Thyroid gland (tissue), 4 donors: ENCODE measurements at regions not wholly inside any gene's neighbourhood (a gene's known extent, or its start where the extent isn't known, plus 50 kb on each side); places are given as distances from the start of the nearest gene placed in this dataset.

Source experiments
- DNase-seq, 2 donors: peaks; one replicate each; pipeline ENCODE4 v3.0.0-alpha.2; 2019
- H3K27ac ChIP-seq, 3 donors: fragments of 200-600 bp; sonication (generic); 1 replicate in 2 of 3; 2 replicates in 1 of 3; pipeline ENCODE4 v1.5.1; 2016 to 2019; ENCODE audit warnings: mild to moderate bottlenecking in 1 of 3, moderate library complexity in 1 of 3
- H3K27me3 ChIP-seq: fragments of 200-600 bp; sonication (generic); one replicate; pipeline ENCODE4 v1.5.1; 2019
- H3K36me3 ChIP-seq, 2 donors: fragments of 200-600 bp; sonication (generic); one replicate each; pipeline ENCODE4 v1.5.1; 2016 to 2019
- H3K4me1 ChIP-seq, 2 donors: fragments of 200-600 bp; sonication (generic); one replicate each; pipeline ENCODE4 v1.5.1; 2017 to 2019
- H3K4me3 ChIP-seq, 3 donors: fragments of 200-600 bp; sonication (generic); replicated peaks in 1 of 3; 1 replicate in 2 of 3; 2 replicates in 1 of 3; pipeline ENCODE4 v1.5.1; 2016; ENCODE audit warnings: mild to moderate bottlenecking in 1 of 3
- H3K9me3 ChIP-seq: fragments of 200-600 bp; sonication (generic); one replicate; pipeline ENCODE4 v1.5.1; 2017
- CTCF ChIP-seq, 6 experiments: fragments of 200-600 bp in 3 of 6; fragments of 450-650 bp in 3 of 6; sonication (generic) in 3 of 6; IDR thresholded peaks; one replicate each; pipeline ENCODE4 v1.5.1; 2016 to 2019; ENCODE audit warnings: antibody characterized with exemption in 6 of 6, mild to moderate bottlenecking in 2 of 6, inconsistent platforms in 1 of 6, moderate library complexity in 1 of 6
- POLR2A ChIP-seq, 2 donors: fragments of 450-650 bp; IDR thresholded peaks; one replicate each; pipeline ENCODE4 v1.6.1; 2017; ENCODE audit warnings: antibody characterized with exemption in 2 of 2, mild to moderate bottlenecking in 2 of 2, moderate library complexity in 1 of 2
- WGBS, 2 donors: methylation state at CpG; one replicate each; pipeline ENCODE4 v1.1.5; 2017; 5-methylcytosine and 5-hydroxymethylcytosine counted together
- intact Hi-C: fragments of 100-400 bp; cut with DNase I; formaldehyde crosslinking; loops from one replicate; pipeline ENCODE4 v1.15.1; 2023

GRCh38 chr13:30112602-30113435 is 194.5 kb downstream of the KATNAL1 start:
- Histone ChIP-seq H3K27me3 (no peaks in the 10 kb centered on the region), H3K4me1 (peaks cover 16 to 21% of the 10 kb centered on the region in 2 donors), H3K9me3 (no peaks in the 10 kb centered on the region), H3K27ac (peak overlapping the region; percentile 43 to 84 (median 79)), H3K36me3 (no peaks in the 10 kb centered on the region), H3K4me3 (no peak overlapping the region)
- TF ChIP-seq POLR2A (IDR thresholded peaks at IDR 0.05) = no peak
- peak; percentile 97 to 99 (median 99) for TF ChIP-seq CTCF (IDR thresholded peaks at IDR 0.05)
- WGBS, 2 donors = 24 to 26% methylated on average over 19 of the region's 19 CpGs
- intact Hi-C loops = loop anchor here (5.0 to 10.0 kb wide), 4 partner anchors 258 to 601 kb away; partner anchors contain the start of gene UBL3
- DNase-seq = peak; percentile 76 to 82

GRCh38 chr13:30111810-30112209 is 195.5 kb downstream of the KATNAL1 start:
- Histone ChIP-seq H3K36me3 (no peaks in the 10 kb centered on the region), H3K27ac (no peak overlapping the region), H3K27me3 (no peaks in the 10 kb centered on the region), H3K4me3 (no peak overlapping the region), H3K4me1 (peaks cover 16 to 21% of the 10 kb centered on the region in 2 donors), H3K9me3 (no peaks in the 10 kb centered on the region)
- WGBS, 2 donors = 86 to 93% methylated on average over 5 of the region's 5 CpGs
- DNase-seq = no peak
- TF ChIP-seq POLR2A (IDR thresholded peaks at IDR 0.05) (no peak), CTCF (IDR thresholded peaks at IDR 0.05) (no peak)
- intact Hi-C loops = loop anchor here (5.0 to 10.0 kb wide), 4 partner anchors 257 to 600 kb away; partner anchors contain the start of gene UBL3

GRCh38 chr13:30110301-30111070 is 196.9 kb downstream of the KATNAL1 start:
- no peaks in the 10 kb centered on the region for H3K9me3 ChIP-seq
- intact Hi-C loops = loop anchor here (5.0 to 10.0 kb wide), 4 partner anchors 256 to 598 kb away; partner anchors contain the start of gene UBL3
- peaks cover 16 to 24% of the 10 kb centered on the region in 2 donors for H3K4me1 ChIP-seq
- H3K36me3 ChIP-seq = no peaks in the 10 kb centered on the region
- DNase-seq = no peak
- TF ChIP-seq POLR2A (IDR thresholded peaks at IDR 0.05) (no peak), CTCF (IDR thresholded peaks at IDR 0.05) (no peak)
- no peak overlapping the region for H3K4me3 ChIP-seq
- H3K27me3 ChIP-seq = no peaks in the 10 kb centered on the region
- WGBS, 2 donors = 80 to 86% methylated on average over 11 of the region's 11 CpGs
- H3K27ac ChIP-seq = no peak overlapping the region

GRCh38 chr13:30109471-30110135 is 197.7 kb downstream of the KATNAL1 start:
- H3K36me3 ChIP-seq = no peaks in the 10 kb centered on the region
- no peak for DNase-seq
- intact Hi-C loops = loop anchor here (5.0 to 10.0 kb wide), 4 partner anchors 255 to 597 kb away; partner anchors contain the start of gene UBL3
- TF ChIP-seq CTCF (IDR thresholded peaks at IDR 0.05) (no peak), POLR2A (IDR thresholded peaks at IDR 0.05) (no peak)
- WGBS, 2 donors = 89 to 91% methylated on average over 8 of the region's 8 CpGs
- H3K27me3 ChIP-seq = no peaks in the 10 kb centered on the region
- no peak overlapping the region for H3K4me3 ChIP-seq
- no peaks in the 10 kb centered on the region for H3K9me3 ChIP-seq
- peaks cover 12 to 28% of the 10 kb centered on the region in 2 donors for H3K4me1 ChIP-seq
- H3K27ac ChIP-seq = no peak overlapping the region
